ENCODE measurements at regions not wholly inside any gene's neighbourhood (a gene's known extent, or its start where the extent isn't known, plus 50 kb on each side); places are given as distances from the start of the nearest gene placed in this dataset.

DNA sequence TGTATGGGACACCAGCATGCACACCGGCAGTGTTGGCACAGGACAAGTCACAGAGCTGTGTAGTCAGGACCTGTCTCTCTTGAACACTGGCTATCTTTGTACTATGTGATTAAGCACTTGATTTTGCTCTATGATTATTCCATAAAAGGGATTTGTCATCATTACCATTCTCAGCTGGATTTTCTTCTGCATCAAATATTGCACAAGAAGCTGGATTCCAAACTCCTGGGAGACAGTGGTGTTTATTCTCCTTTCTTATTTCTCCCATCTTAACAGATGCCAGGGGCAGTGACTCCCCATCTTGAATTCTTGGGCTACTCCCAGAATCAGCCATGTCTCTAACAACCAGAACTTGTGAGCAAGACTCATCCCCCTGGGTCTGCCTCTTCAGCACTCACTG, 62.5 kb upstream of the GNAZ start:
- no peak for DNase-seq (ENCODE audit: low read depth)
- TF ChIP-seq, protein P1, sequence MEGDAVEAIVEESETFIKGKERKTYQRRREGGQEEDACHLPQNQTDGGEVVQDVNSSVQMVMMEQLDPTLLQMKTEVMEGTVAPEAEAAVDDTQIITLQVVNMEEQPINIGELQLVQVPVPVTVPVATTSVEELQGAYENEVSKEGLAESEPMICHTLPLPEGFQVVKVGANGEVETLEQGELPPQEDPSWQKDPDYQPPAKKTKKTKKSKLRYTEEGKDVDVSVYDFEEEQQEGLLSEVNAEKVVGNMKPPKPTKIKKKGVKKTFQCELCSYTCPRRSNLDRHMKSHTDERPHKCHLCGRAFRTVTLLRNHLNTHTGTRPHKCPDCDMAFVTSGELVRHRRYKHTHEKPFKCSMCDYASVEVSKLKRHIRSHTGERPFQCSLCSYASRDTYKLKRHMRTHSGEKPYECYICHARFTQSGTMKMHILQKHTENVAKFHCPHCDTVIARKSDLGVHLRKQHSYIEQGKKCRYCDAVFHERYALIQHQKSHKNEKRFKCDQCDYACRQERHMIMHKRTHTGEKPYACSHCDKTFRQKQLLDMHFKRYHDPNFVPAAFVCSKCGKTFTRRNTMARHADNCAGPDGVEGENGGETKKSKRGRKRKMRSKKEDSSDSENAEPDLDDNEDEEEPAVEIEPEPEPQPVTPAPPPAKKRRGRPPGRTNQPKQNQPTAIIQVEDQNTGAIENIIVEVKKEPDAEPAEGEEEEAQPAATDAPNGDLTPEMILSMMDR (IDR thresholded peaks at IDR 0.05; ENCODE audit: insufficient read depth, low read depth, low read length): no peak

DNA sequence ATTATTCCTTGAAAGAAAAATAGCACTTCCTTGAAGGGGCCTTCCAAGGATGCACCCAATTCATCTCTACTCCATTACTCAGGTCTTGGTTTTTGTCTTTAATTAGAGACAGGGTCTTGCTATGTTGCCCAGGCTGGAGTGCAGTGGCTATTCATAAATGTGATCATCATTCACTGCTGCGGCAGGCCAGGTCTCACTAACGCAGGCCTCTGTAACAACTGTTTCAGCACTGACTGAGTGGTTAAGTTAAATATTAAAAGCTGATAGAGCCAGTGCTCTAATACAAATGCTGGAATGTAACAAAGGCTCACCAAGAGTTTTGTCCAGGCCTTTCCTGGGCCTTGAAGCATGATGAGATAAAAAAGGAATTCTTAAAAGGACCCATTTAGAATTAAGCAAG, 61.4 kb upstream of the GNAZ start:
- H3K4me3 ChIP-seq (ENCODE audit: low read depth, low read length): no peak overlapping the region
- TF ChIP-seq, protein P1 (IDR thresholded peaks at IDR 0.05; ENCODE audit: insufficient read depth, low read depth, low read length): no peak
- DNase-seq (ENCODE audit: low read depth): no peak

More for the DNA sequence above, 62.5 kb upstream of the GNAZ start:
- H3K4me3 ChIP-seq (ENCODE audit: low read depth, low read length): no peak overlapping the region

Measured in fibroblast of villous mesenchyme (primary cell).